Activated B cell treated with CpG ODN at 0.5 μM for 24 hours (primary cell): ENCODE measurements at regions not wholly inside any gene's neighbourhood (a gene's known extent, or its start where the extent isn't known, plus 50 kb on each side); places are given as distances from the start of the nearest gene placed in this dataset.

ENCODE experiments used
- ATAC-seq: fragments of 200-7000 bp; cut with Tn5 transposase; one replicate; pipeline ENCODE4 v1.10.0; 2021; ENCODE audit warnings: low read depth, mild to moderate bottlenecking, moderate library complexity
- CTCF ChIA-PET: fragments of 350-600 bp; sonication (Branson Sonifier 250); formaldehyde crosslinking; loops from one replicate; lab custom pipeline; 2021; ENCODE audit warnings: antibody characterized with exemption; lab: Charles Lee
- POLR2A ChIA-PET: fragments of 350-600 bp; sonication (Branson Sonifier 250); formaldehyde crosslinking; loops from one replicate; lab custom pipeline; 2021; ENCODE audit warnings: antibody characterized with exemption; lab: Charles Lee
- DNase-seq: peaks from one replicate; pipeline ENCODE4 v3.0.0; 2022
- H3K27ac Mint-ChIP-seq: one replicate; pipeline ENCODE4 v1.8.0; 2020; ENCODE audit warnings: mixed read lengths
- H3K27me3 Mint-ChIP-seq: one replicate; pipeline ENCODE4 v1.8.0; 2021; ENCODE audit warnings: mixed read lengths
- H3K36me3 Mint-ChIP-seq: one replicate; pipeline ENCODE4 v1.8.0; 2021; ENCODE audit warnings: low read depth, mixed read lengths
- H3K4me1 Mint-ChIP-seq: one replicate; pipeline ENCODE4 v1.8.0; 2021; ENCODE audit warnings: mixed read lengths
- H3K4me3 Mint-ChIP-seq: one replicate; pipeline ENCODE4 v1.8.0; 2020; ENCODE audit warnings: mild to moderate bottlenecking, mixed read lengths
- H3K9me3 Mint-ChIP-seq: one replicate; pipeline ENCODE4 v1.8.0; 2020; ENCODE audit warnings: mixed read lengths
- CTCF ChIP-seq: fragments of 200-600 bp; IDR thresholded peaks from one replicate; pipeline ENCODE4 v1.8.0; 2022; ENCODE audit warnings: antibody characterized with exemption, mild to moderate bottlenecking
- intact Hi-C: fragments of 100-400 bp; cut with micrococcal nuclease; formaldehyde crosslinking; loops from one replicate; pipeline ENCODE4 v1.15.1; 2024

DNA sequence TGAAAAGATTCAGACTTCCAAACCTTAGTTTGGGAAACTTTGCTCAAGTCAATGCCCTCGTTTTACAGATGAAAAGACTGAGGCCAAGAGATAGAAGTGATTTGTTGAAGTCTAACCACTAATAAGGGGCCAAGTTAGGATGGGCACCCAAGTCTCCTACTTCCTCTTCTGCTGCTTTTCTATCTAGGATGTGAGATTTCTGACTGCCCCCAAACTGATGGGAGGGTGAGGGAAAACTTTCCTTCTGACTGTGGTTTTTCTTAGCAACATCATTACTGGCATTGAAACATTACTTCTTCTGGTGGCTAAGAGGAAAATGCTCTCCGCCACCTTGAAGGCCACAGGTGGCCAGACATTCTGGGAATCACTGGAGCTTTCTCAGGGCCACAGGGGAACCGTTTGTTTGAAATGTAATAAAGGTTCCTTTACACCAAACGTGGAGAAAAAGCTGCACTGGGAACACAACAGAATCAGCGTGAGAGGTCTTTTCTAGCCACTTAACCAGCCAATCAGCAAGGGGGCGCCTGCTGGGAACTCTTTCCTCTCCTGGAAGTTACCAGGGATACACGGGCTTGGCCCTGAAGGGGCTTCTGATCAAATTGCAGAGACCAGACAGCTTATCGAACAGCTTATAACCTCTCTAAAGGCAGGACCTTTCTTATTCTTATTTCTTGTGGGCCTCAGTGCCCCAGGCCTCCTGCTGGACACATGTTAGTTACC, 115.9 kb upstream of the TEX13D start:
- TF ChIP-seq CTCF, result no peak
- no peak for DNase-seq
- Mint-ChIP-seq H3K4me1 (peaks cover 49% of the 10 kb centered on the region), H3K27me3 (no peaks in the 10 kb centered on the region), H3K27ac (no peak overlapping the region), H3K4me3 (no peak overlapping the region), H3K9me3 (no peaks in the 10 kb centered on the region), H3K36me3 (no peaks in the 10 kb centered on the region)
- intact Hi-C loops, result loop anchor here (10.0 kb wide), 2 partner anchors 252 to 382 kb away; partner anchors contain the start of gene STAG2
- POLR2A ChIA-PET, result no interaction called here
- CTCF ChIA-PET, result no interaction called here
- no peak for ATAC-seq

DNA sequence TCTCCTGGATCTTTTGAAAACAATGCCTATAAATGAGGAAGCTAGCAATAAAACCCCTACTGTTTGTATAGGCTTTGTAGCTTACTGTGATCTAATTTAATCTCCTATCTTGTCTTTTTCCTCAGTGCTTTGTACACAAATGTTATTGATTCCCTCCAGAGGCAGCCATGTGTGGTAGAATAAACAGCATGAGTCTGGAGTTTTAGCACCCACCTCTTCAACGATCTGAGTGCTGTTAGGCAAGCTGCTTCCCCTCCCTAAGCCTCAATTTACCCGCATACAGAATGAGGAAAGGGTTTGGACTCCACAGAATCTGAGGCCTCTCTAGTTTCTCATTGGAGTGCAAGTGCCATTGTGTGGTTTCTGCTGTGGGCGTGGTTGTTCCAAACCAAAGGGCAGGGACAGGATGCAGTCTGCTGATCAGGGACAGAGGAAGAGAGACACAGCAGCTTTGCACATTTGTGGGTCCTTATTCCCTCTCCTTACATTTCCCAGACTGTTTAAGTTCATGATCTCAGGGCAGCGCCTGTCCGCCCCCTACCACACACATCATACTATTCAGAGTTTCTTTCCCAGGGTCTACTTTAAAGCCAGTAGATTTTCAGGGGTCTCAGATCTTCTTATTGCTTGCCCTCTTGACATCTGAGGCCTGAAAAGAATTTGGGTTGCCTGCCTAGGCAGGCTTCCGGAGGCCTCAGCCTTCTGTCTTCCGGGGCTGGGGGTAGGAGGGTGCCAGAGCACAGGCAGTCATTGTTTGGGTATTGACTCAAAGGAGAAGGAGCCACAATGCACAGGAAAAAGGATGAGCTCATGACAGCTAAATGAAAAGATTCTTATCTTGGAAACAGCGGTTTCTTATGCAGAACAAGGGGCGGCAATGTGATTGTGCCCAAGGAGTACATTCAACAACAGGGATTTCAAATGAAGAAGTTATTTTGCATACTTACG, 114.9 kb upstream of the TEX13D start:
- Mint-ChIP-seq H3K27ac (peak overlapping the region; percentile 87), H3K9me3 (no peaks in the 10 kb centered on the region), H3K36me3 (no peaks in the 10 kb centered on the region), H3K4me3 (peak overlapping the region; percentile 52), H3K27me3 (no peaks in the 10 kb centered on the region), H3K4me1 (peaks cover 46% of the 10 kb centered on the region)
- POLR2A ChIA-PET, result no interaction called here
- CTCF ChIA-PET, result no interaction called here
- ATAC-seq, result peak; percentile 60
- no peak for TF ChIP-seq CTCF
- intact Hi-C loops, result loop anchor here (10.0 kb wide), 2 partner anchors 253 to 383 kb away; partner anchors contain the start of gene STAG2
- no peak for DNase-seq

- TF ChIP-seq CTCF, result no peak
- ChIA-PET POLR2A (no interaction called here), CTCF (no interaction called here)
- H3K36me3 Mint-ChIP-seq, result no peaks in the 10 kb centered on the region
- no peaks in the 10 kb centered on the region for H3K27me3 Mint-ChIP-seq
- no peak overlapping the region for H3K27ac Mint-ChIP-seq
- DNase-seq (no peak), ATAC-seq (no peak)
- no peak overlapping the region for H3K4me3 Mint-ChIP-seq
- intact Hi-C loops, result no loop called here
- no peaks in the 10 kb centered on the region for H3K9me3 Mint-ChIP-seq
- peaks cover 16% of the 10 kb centered on the region for H3K4me1 Mint-ChIP-seq
Observed at GRCh38 chrX:124223524-124223923, 108.9 kb upstream of the TEX13D start.

DNA sequence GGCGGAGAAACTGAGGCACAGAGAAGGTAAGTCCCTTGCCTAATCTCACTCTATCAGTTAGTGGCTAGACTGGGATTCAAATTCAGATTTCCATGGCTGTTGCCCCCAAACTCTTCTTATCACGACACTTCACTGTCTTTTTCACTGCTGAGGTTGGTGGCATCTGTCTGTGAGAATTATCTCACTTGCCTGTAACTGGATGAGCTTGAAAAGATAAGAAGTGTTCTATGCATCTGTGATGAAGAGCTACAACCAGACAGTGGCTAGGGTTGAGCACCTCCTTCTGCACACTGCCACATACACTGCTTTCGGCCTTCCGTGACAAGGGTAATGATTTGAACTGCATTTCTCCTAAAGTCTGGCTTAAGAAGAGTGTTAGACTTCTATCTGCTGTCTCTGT, 107.9 kb upstream of the TEX13D start:
- POLR2A ChIA-PET, result no interaction called here
- Mint-ChIP-seq H3K4me1 (peaks cover 6% of the 10 kb centered on the region), H3K36me3 (no peaks in the 10 kb centered on the region), H3K27me3 (no peaks in the 10 kb centered on the region), H3K4me3 (no peak overlapping the region), H3K9me3 (no peaks in the 10 kb centered on the region), H3K27ac (no peak overlapping the region)
- no peak for TF ChIP-seq CTCF
- DNase-seq (no peak), ATAC-seq (no peak)
- CTCF ChIA-PET, result no interaction called here
- intact Hi-C loops, result no loop called here

- POLR2A ChIA-PET, result no interaction called here
- intact Hi-C loops, result no loop called here
- Mint-ChIP-seq H3K4me1 (no peaks in the 10 kb centered on the region), H3K9me3 (no peaks in the 10 kb centered on the region), H3K27ac (no peak overlapping the region), H3K4me3 (no peak overlapping the region), H3K36me3 (no peaks in the 10 kb centered on the region), H3K27me3 (no peaks in the 10 kb centered on the region)
- ATAC-seq, result no peak
- CTCF ChIA-PET, result no interaction called here
- TF ChIP-seq CTCF, result no peak
- no peak for DNase-seq
Observed at GRCh38 chrX:124226129-124226528, 106.3 kb upstream of the TEX13D start.
